ENCODE measurements at regions not wholly inside any gene's neighbourhood (a gene's known extent, or its start where the extent isn't known, plus 50 kb on each side); places are given as distances from the start of the nearest gene placed in this dataset.
A peak's percentile ranks its signal among the peaks of the same experiment; 100 is the strongest.
"Not testable (repeated sequence)": the region's sequence is repeated elsewhere in the genome, so short reads cannot be mapped to it uniquely, and the experiment has no call there.

GRCh38 chr2:52456561-52457377 lies 1310.8 kb upstream of the CHAC2 start:
- DNase-seq (ENCODE audit: low spot score), result no peak

- DNase-seq (ENCODE audit: low spot score), result no peak
Observed at GRCh38 chr2:52454962-52455361, 1312.6 kb upstream of the CHAC2 start.

- DNase-seq (ENCODE audit: low spot score), result no peak
Observed at GRCh38 chr2:52452201-52452600, 1315.4 kb upstream of the CHAC2 start.

- DNase-seq (ENCODE audit: low spot score), result no peak
Observed at GRCh38 chr2:52445686-52446085, 1321.9 kb upstream of the CHAC2 start.

- no peak for DNase-seq (ENCODE audit: low spot score)
Observed at GRCh38 chr2:52431352-52431760, 1336.2 kb upstream of the CHAC2 start.

- no peak for DNase-seq (ENCODE audit: low spot score)
Observed at GRCh38 chr2:52429740-52430139, 1337.9 kb upstream of the CHAC2 start.

- no peak for DNase-seq (ENCODE audit: low spot score)
Observed at GRCh38 chr2:52429171-52429570, 1338.4 kb upstream of the CHAC2 start.

GRCh38 chr2:52428224-52428623 lies 1339.4 kb upstream of the CHAC2 start:
- no peak for DNase-seq (ENCODE audit: low spot score)

- DNase-seq (ENCODE audit: low spot score), result no peak
Observed at GRCh38 chr2:52423655-52424054, 1343.9 kb upstream of the CHAC2 start.

- no peak for DNase-seq (ENCODE audit: low spot score)
Observed at GRCh38 chr2:52423111-52423510, 1344.5 kb upstream of the CHAC2 start.

- no peak for DNase-seq (ENCODE audit: low spot score)
Observed at GRCh38 chr2:52416340-52416739, 1351.3 kb upstream of the CHAC2 start.

- DNase-seq (ENCODE audit: low spot score), result peak; percentile 40
Observed at GRCh38 chr2:52414561-52415295, 1352.9 kb upstream of the CHAC2 start.

- DNase-seq (ENCODE audit: low spot score), result not testable (repeated sequence)
Observed at GRCh38 chr2:52409308-52410118, 1358.1 kb upstream of the CHAC2 start.

GRCh38 chr2:52405980-52406379 lies 1361.6 kb upstream of the CHAC2 start:
- no peak for DNase-seq (ENCODE audit: low spot score)

GRCh38 chr2:52404866-52405265 lies 1362.7 kb upstream of the CHAC2 start:
- DNase-seq (ENCODE audit: low spot score), result no peak

GRCh38 chr2:52404046-52404445 lies 1363.6 kb upstream of the CHAC2 start:
- DNase-seq (ENCODE audit: low spot score), result no peak

- DNase-seq (ENCODE audit: low spot score), result no peak
Observed at GRCh38 chr2:52402128-52402527, 1365.5 kb upstream of the CHAC2 start.

- no peak for DNase-seq (ENCODE audit: low spot score)
Observed at GRCh38 chr2:52396836-52397235, 1364.9 kb upstream of the NRXN1 start.

- DNase-seq (ENCODE audit: low spot score), result no peak
Observed at GRCh38 chr2:52395912-52396311, 1364.0 kb upstream of the NRXN1 start.

- no peak for DNase-seq (ENCODE audit: low spot score)
Observed at GRCh38 chr2:52391621-52392020, 1359.7 kb upstream of the NRXN1 start.

GRCh38 chr2:52390651-52391050 lies 1358.7 kb upstream of the NRXN1 start:
- no peak for DNase-seq (ENCODE audit: low spot score)

- DNase-seq (ENCODE audit: low spot score), result no peak
Observed at GRCh38 chr2:52387937-52388590, 1356.1 kb upstream of the NRXN1 start.
